ENCODE measurements at regions not wholly inside any gene's neighbourhood (a gene's known extent, or its start where the extent isn't known, plus 50 kb on each side); places are given as distances from the start of the nearest gene placed in this dataset.

DNA sequence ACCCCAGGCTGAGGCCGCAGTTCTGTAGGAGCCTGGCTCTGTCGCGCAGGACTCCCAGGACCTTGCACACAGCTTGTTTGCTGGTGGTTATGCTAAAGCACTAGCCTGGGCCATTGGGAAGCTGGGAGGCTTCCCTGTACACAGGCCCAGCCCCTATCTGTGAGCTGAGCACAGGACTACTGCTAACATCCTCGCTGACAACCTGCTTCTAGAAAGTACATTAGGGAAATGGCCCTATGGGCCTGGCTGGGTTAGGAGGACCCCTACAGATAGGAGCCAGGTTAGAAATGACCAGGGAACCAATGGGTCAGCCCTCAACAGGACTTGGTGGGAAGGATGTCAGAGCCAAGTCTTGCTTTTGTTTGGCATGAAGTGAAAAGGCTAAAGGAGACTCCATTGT, 219.4 kb upstream of the LNX1 start:
- no peak for DNase-seq

DNA sequence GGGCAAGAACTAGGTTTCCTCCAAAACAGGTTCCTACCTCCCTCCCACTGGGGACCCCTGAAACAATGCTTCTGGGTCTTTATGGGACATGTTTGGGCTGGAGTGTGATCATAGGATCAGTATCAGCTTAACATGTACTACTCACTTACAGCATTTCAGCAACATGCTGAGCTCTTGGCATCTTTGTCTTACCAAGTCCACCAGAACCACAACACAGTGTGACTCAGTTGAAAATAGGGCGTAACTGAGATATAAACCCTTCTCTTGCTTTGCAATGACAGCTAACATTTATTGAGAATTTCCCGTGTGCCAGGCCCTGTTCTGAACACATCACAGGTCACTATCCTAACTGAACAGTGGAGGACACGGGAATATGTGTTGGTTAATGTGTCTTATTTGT, 218.5 kb upstream of the LNX1 start:
- no peak for DNase-seq

DNA sequence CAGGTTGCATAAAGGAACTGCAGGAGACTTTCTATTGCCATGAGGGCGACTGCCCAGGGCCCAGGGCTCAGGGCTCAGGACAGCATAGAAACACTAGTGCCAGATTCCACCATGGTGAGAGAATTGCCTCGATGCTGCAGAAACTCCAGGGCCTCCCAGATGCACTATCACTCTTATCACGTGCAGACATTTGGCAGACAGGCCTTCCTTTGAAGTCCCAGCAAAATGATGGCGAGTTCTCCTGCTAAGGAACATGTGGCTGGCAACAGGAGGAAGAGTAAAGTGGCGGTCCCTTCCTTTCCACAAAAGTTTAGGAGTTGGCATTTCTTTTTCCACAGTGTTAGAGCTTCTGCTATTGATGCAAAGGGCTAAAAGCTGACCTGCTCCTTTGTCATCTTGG, 214.0 kb upstream of the LNX1 start:
- no peak for DNase-seq

DNA sequence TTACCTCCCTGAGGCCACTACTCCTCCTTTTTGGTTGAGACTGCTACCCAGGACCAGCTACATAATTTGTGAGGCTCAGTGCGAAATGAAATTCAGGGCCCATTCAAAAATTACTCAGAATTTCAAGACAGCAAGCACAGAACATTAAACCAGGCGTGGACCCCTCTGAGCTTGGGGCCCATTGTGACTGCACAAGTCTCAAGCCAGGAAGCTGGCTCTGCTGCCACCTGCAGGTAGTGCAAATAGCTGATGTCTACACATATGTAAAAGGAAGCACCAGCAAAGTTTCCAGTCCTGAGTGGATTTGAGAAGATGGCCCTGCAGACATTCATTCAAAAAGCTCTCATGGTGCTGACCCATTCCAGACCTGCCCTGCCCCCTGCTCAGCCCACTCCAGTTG, 213.4 kb upstream of the LNX1 start:
- peak; percentile 77 for DNase-seq

GRCh38 chr4:53802500-53802899, 211.2 kb upstream of the LNX1 start:
- DNase-seq: no peak

GRCh38 chr4:53801373-53801772, 210.1 kb upstream of the LNX1 start:
- DNase-seq: no peak

DNA sequence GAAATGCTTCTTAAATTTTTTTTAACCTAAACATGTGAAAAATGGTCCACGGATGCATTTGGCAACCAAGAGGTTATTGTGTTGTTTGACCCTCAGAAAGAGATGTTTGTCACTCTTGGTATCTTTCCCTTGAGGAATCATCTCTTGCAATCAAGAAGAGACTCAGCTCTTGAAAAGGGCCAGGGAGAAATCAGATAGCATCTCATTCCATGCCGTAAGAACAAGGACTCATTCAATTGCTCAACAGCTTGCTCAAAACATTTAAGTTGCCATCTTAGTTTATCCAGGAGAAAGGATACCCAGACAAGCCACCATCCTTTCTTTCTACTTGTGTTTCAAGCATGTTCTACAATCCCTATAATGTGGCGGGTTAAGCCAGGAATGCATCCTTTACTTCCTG, 209.5 kb upstream of the LNX1 start:
- DNase-seq: no peak

GRCh38 chr4:53793096-53793495, 201.8 kb upstream of the LNX1 start:
- no peak for DNase-seq

- no peak for DNase-seq
Observed at GRCh38 chr4:53790286-53790685, 199.0 kb upstream of the LNX1 start.

- no peak for DNase-seq
Observed at GRCh38 chr4:53788621-53789020, 197.3 kb upstream of the LNX1 start.

- DNase-seq: no peak
Observed at GRCh38 chr4:53788011-53788410, 196.7 kb upstream of the LNX1 start.

GRCh38 chr4:53786632-53787031, 195.3 kb upstream of the LNX1 start:
- no peak for DNase-seq

- no peak for DNase-seq
Observed at GRCh38 chr4:53785996-53786395, 194.7 kb upstream of the LNX1 start.

DNA sequence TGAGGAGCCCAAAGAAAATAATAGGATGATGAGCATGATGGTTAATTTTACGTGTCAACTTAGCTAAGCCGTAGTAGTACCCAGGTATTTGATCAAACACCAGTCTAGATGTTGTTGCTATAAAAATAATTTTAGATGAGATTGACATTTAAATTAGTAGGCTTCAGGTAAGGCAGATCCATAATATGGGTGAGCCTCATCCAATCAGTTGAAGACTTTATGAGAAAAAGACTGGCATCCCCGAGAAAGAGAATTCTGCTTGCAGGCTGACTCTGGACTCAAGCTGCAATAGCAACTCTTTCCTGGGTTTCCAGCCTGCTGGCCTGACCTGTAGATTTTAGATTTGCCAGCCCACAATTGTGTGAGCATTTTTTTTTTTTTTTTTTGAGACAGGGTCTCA, 192.8 kb upstream of the LNX1 start:
- DNase-seq: no peak

DNA sequence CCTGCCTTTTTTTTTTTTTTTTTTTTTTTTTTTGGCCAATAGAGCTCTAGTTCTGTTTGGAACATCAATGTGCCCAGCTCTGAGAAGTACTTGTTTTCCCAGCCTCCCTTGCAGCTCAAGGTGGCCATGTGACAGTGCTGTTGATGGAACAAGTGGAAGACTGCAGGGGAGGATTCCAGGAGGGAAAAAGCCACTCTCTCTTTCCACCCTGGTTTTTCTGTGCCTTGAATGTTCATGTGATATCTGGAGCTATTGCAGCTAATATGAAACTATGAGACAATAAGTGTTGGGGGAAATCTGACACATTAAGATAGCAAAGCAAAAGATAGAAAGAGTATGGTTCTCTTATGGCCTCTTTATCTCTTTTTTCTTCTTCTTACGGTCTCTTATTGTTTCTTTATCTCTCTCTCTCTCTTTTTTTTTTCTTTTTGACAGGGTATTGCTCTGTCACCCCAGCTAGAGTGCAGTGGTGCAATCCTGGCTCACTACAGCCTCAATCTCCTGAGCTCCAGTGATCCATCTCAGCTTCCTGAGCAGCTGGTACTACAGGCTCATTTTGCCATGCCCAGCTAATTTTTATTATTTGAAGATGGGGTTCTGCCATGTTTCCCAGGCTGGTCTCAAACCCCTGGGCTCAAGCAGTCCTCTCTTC, 192.0 kb upstream of the LNX1 start:
- no peak for DNase-seq

DNA sequence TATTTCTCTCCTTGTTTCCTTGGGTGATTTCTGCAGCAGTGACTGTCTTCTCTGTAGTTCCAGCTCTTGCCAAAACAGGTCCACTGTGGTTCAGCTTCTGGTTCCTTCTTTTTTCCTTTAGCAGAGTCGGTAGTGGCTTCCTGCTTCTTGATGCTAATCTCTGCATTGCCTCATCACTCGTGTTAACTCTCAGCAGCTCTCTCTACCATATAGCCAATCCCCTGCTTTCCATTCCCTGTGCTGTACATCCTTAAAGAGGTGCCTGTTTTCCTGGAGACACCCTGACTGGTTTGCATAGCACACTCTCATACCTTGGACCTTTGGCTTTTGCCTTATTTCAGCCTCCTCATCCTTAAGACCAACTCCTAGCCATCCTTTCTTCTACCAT, 191.2 kb upstream of the LNX1 start:
- peak; percentile 73 for DNase-seq

DNA sequence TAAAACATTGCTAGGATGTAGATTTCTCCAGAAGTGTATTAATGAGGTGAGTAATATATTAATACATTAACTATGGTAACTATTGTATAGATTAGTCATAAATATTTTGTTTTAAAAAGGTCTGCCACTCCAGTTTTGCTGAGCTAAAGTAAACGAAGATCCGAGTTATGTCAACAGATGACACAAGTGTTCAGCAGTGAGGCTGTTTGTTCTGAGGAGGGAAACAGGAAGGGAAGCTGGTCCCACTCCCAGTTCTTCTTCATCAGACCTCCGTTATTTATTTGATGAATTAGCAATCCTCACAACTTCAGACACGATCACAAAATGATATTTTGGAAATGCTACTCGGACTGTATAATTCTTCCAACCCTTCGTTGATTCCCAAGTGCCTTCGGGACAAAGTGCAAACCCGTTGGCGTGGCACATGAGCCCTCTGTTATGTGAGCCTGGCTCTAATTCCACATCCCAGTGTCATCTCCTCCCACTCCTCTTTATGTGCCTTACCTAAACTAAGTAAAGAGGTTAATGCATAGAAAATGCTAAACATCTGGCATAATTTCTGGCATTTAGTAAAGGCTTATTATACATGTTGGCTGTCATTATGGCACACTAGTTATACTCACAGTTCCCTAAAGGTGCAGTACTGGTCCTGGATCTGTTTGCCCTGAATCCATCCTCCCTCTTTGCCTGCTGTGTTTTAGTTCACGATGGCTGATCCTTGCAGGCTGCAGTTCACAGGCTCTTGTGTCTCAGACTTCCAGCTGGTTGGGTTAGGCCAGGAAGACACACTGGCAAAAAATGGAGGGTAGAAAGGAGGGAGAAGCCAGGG, 190.6 kb upstream of the LNX1 start:
- no peak for DNase-seq

GRCh38 chr4:53780736-53781400, 189.6 kb upstream of the LNX1 start:
- no peak for DNase-seq

DNA sequence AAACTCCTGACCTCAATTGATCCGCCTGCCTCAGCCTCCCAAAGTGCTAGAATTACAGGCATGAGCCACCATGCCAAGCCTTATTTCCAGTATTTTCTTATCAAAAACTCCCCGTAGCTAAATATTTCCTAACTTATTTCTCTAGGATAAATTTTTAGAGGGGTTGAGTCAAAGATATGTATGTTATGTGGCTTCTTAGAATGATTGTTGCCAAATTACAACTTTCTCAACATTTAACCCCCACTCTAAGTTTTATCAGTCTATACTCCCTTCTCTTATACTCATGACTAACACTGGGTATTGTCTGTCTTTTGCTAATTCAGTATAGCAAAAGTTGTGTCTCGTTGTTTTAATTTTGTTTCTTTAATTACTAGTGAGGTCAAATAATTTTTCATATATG, 187.7 kb upstream of the LNX1 start:
- DNase-seq: no peak

- no peak for DNase-seq
Observed at GRCh38 chr4:53778155-53778554, 186.9 kb upstream of the LNX1 start.

GRCh38 chr4:53777244-53777984, 186.1 kb upstream of the LNX1 start:
- DNase-seq: peak; percentile 13

DNA sequence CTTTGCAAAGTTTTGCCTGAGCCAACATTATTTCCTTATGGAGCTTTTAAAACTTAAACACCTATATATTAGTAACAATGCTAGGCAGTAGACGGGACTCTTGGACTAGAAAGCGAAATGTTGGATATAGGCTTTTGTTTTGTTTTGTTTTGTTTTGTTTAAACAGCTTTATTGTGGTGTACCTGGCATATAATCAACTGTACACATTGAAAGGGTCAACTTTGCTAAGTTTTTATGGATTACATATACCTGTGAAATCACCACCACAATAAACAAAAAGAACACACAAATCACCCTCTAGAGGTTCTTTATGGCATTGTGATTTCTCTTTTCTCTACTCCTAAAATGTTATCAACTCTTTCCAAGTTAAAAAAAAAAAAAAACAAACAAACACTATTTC, 184.9 kb upstream of the LNX1 start:
- no peak for DNase-seq

DNA sequence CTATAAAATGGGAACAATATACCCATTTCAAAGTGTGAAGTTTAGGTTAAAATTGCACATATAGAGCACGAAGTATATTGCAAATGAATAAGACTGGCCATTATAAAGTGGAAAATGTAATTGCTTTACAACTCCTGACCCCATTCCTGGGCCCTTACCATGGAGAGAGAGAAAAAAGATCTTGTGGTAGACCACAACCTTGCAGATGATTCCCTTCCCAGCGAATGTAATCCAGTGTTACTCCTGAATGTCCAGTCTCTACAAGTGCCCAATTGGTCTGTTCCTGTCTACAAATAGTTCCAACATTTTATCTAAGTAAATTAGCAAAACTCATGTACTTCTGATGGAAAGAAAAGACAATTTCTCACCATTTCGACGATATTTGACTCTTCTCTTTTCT, 184.1 kb upstream of the LNX1 start:
- DNase-seq: no peak

GRCh38 chr4:53771326-53771725, 180.0 kb upstream of the LNX1 start:
- DNase-seq: no peak

All from hematopoietic multipotent progenitor cell treated with erythropoietin and hydrocortisone succinate and interleukin-3 and kit ligand, for 4 days (in vitro differentiated cells).